ENCODE measurements at regions not wholly inside any gene's neighbourhood (a gene's known extent, or its start where the extent isn't known, plus 50 kb on each side); places are given as distances from the start of the nearest gene placed in this dataset.
A peak's percentile ranks its signal among the peaks of the same experiment; 100 is the strongest.

DNA sequence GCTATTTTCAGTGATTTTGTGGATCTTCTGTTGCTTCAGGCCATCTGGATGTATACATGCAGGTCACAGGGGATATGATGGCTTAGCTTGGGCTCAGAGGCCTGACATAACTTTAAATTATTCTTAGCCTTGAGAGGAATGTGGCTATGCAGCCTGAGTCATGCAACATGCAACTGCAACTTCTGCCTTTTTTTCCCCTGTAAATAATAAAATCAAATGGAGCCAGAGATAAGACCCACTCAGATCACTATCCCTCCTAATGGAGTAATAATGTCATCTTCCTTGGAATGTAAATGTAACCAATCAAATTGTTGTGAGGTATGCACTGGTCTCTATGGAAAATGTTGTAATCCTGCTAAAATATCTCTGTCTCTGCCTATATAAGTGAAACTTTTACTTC, 54.9 kb downstream of the MAGEB17 start:
- peak; percentile 21 for DNase-seq

DNA sequence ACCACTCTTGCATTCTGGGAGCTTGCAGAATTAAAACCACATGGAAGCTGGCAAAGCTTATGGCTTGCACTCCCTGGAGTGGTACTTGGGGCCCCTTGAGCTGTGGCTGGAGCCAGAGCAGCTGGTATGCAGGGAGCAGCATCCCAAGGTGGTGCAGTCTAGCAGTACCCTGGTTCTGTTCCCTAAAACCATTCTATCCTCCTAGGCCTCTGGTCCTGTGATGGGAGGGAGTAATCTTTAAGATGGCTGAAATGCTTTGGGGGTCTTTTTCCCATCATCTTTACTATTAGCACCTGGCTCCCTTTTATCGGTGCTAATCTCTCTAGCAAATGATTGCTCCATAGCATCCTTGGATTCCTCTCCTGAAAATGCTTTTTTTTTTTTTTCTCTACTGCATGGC, 56.1 kb downstream of the MAGEB17 start:
- no peak for DNase-seq

DNA sequence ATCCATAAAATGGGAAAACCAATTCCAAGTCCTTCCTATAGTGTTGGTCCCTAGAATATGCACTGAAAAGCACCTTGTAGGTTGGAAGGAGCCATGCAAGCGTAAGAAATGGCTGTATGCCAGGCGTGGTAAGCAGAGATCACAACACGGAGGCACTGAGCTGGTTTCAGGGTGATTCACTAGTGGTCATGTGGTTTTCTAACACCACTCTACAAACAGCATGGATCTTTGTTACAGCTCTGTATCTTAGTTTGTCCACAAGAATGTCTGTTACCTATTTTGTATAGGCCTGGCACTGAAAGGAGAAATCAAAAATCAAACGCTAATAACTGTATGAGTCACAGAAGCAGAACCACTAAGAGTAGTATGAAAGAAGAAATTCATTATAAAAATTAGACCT, 71.9 kb downstream of the MAGEB17 start:
- peak; percentile 81 for DNase-seq

DNA sequence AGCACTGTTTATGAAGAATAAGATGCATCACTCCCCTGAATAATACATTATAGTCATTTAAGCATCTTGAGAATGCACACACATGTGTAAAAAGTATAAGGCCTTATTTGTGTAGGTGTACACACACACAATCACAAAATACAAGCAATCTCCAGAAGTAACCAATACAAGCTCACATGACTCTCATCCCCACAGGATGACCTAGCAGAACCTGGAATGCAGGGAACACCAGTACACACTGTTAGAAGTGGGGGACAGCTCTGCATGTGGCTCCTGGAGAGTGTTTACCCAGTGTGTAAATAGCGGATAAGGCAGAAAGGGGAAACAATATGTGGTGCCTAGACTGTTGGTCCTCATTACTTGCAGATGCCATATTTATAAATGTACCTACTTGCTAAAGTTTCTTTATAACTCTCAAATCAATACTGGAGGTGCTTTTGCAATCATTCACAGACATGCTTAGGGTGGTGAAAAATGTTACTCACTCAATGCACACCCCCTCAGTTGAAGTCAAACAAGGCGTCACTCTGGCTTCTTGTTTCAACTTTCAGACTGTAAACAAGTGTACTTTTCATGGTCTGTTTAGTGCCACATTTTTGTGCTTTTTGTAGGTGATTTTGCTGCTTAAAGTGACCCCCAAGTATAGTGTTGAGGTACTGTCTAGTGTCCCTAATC, 73.1 kb downstream of the MAGEB17 start:
- DNase-seq, result no peak

DNA sequence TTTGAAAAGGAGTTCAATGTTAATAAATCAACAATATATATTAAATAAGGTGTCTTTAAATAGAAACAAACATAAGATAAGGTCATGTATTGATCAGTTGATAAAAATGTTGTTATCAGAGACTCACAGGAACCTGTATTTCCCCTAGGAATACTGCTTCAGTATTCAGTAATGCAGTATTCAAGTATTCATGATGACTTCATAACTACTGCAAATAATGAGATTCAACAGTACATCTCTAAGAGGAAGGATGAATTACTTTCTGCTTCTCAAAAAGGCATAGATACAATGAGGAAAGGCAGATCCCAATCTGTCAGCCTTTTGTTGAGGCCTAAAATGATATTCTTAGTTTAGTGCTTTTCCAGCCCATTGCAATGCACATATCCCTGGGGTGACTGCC, 73.7 kb downstream of the MAGEB17 start:
- DNase-seq, result no peak

DNA sequence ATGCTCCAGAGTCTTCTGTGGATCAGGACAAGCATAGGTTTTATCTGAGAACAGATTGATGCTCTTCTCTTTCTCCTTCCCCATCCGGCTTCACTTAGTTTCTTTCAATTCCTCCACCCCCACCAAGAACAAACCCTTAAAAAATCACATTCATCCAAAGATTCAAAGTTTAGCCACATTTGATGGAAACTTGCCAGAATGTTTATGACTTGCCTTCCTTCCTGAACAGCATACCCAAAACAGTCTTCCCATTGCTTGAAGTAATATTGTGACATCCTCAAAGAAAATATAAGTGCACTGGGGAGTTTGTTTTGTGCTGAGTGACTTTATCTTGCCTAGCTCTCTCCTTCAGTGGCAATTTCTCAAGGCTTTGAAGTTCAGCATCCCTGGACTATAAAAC, 83.0 kb downstream of the MAGEB17 start:
- DNase-seq, result no peak

DNA sequence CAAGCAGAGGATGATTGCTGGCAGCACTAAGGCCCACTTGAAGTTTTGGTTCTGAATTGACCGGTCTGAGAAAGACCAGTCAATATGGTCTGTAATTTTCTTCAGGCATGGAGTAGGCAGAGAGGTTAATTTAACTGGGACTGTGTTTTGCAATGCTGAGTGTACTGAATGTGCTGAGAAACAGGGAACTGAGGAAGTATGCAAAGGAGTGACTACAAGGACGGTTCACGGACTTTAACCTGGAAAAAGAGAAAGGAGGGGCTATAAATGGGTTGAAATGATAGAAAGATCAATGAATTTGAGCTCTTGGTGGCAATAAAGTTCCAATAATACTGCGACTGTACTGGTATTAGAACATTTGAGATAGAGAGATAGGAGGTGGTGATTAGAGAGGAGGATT, 84.5 kb downstream of the MAGEB17 start:
- DNase-seq, result no peak

DNA sequence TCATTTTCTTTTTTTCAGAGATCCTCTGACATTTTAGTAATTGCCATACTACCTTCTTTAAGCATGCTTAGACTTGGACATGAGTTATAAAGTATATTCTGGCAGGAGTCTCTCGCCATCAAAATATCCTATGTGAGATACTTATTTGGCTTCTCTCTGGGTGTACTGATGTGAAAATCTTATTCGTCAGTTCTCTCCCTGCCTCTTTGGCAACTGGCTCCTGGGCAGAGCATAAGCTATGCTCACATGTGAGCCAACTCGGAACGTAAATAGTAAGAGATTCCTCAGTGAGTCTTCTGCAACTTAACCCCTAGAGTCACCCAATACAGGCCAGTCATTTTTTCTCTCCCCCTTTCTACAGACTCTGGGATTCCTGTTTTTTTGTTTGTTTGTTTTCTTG, 91.6 kb downstream of the MAGEB17 start:
- DNase-seq, result no peak

DNA sequence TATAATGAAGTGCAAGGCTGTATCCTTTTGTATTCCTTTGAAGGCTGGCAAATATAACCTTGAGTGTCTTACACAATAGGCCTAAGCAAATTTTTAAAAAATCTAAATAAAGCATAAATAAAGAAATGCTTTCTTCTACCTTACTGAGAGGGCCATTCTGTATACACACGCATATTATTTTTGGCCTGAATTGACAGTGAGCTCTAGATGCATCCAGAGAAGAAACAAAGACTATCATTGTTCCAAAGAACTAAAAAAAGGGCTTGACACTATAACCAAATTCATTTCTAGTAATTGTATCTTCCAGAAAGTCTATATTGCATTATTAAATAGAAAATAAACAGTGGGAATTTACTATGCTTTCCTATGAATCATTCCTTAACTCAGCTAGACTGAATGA, 100.2 kb downstream of the MAGEB17 start:
- DNase-seq, result no peak

DNA sequence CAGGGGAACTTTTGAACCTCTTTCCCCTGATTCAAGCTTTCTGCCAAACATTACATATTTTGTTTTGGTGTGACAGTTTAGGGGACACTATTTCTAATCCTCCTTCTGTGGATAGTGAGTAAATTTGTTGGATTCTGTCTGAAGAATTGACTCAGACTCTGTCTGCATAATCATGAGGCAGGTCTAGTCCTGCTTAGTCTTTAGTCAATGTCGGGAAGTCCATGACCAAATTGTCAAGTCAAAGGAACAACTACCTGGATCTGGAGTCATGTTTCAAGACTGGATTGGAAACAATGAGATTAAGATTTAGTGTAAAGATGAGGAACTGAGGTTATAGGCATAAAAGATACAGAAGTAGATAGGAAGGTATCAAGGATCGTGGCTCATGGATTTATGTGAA, 100.9 kb downstream of the MAGEB17 start:
- DNase-seq, result no peak

DNA sequence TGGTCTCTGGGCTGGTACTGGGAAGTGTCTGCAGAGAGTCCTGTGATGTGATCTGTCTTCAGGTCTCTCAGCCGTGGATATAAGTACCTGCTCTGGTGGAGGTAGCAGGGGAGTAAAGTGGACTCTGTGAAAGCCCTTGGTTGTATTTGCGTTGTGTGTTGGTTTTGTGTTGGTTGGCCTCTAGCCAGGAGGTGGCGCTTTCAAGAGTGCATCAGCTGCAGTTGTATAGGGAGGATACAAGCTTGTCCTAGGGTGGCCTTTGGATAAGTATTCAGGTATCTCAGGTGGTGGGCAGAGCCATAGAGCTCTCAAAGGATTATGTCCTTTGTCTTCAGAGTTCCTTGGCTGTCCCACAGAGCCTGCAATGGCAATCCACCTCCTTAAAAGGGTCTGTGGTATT, 111.6 kb downstream of the MAGEB17 start:
- no peak for DNase-seq

DNA sequence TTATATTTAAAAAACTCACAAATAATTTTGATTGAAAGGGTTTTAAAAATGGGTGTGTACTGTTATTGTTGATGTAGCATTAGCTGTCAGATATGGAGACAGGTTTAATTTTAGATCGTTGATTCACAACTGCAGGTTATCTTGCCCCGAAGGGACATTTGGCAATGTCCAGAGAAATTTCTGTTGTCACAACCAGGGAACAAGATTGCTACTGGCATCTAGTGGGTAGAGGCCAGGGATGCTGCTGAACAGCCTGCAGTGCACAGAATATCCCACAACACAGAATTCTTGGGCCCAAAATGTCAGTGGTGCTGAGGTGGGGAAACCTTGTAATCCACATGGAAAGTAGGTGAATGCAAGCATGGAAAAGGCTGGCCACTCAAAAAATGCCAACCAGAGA, 114.9 kb downstream of the MAGEB17 start:
- no peak for DNase-seq

DNA sequence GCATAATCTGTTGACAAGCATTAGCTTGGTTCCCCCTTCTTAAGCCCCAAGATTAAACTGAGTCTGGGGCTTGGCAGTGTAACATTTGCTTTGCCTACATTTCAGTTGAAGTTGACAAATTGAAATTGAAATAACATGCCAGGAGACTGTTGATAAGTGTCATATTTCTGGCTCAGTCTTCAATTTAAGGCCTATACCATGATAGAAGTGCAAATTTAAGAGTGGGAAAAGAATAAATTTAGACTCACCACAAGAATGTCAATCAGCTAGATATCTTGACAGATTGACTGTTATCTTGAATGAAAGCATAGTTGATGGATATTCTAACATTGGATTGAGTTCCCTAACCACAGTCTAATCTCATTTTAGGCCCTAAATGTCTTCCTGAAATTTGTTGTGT, 117.6 kb downstream of the MAGEB17 start:
- no peak for DNase-seq

DNA sequence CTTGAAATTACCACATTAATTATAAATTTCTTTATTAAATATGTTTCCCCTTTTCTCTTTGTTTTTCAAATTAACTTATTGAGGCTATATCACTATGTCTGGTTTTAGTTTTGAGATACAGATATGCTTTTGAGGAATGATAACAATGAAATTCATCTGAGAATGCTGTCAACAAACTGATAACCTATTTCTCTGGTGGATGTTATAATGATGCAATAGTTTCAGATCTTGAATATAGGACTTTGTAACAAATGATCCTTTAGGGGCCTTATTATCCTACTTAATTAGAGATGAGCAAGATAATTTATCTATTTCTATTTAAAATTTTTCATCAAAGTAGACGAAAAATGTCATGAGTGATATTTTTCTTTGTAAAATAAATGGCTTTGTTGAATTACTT, 123.7 kb downstream of the MAGEB17 start:
- DNase-seq, result no peak

DNA sequence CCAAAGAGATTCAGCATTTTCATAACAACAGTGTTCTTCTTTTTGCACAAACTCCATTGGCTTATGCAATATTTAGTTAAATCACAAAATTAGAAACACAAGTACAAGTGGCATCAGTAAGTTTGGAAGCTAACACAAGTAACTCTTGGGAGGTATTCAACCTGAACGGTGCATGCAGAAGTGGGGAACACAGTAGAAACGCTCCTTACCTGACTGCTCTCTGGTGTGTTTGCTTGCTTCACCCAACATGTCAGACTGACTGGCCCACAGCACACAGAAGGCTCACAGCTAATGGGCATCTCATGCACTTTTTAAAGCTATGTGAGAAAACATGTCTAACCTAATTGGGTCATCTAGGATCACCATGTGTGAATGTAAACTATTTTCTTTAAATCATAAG, 133.6 kb downstream of the MAGEB17 start:
- DNase-seq, result no peak

DNA sequence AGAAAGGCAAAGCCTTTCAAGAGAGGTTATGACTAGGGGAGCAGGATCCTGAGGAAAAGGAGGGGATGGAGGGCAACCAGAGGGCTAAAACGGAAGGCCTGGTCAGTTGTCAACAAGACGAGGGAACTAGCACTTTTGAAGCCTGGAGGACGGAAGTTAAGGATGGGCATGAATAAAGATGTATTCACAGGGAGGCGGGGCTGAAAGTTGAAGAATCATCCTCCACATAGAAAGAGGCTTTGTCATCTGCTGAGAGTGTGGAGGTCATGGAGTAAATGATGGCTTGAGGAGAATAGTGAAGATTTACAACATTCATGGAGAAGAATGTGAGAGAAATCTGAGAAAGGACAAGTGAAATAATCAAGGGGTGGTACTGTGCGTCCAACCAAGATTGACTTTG, 137.5 kb downstream of the MAGEB17 start:
- DNase-seq, result no peak

DNA sequence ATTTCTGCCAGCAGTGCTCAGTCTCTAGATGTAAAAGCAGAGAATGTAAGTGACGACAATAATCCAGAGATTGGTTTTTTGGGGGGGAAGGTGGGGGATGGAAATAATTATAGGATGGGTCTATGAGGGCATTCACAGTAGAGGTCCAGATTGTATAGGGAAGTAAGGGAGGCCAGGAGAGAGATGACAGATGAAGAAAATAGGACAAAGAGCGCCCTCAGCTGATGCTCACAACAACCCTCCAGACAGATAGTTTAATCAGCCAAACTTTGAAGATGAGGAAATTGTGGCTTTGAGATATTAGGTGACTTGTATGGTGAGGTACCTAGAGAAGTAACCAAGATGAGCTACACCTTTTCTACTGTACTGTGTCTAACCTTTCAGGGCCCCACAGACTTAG, 137.9 kb downstream of the MAGEB17 start:
- no peak for DNase-seq

DNA sequence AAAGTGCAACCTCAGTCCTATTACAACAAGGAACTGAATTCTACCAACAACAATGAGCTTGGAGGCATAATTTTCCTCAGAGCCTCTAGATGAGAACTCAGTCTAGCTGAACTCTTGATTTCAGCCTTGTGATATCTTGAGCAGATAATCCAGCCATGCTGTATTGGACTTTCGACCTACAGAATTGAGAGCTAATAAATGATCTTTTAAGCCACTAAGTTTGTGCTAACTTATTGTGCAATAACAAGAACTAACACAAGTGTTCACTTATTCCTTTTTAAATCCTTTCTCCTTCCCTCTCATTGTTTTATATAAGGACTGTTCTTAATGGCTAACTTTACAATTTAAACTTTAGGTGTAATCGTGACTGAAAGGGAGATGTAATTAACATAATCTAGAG, 140.7 kb downstream of the MAGEB17 start:
- DNase-seq, result no peak

DNA sequence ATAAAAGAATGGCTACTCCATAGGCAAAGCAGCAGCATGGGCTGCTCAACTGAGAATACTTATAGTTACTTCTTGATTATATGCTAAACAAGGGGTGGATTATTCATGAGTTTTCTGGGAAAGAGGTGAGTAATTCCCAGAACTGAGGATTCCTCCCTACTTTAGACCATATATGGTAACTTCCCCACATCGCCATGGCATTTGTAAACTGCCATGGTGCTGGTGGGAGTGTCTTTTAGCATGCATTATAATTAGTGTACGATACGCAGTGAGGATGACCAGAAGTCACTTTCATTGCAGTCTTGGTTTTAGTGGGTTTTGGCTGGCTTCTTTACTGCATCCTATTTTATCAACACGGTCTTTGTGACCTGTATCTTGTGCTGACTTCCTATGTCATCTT, 141.5 kb downstream of the MAGEB17 start:
- no peak for DNase-seq

DNA sequence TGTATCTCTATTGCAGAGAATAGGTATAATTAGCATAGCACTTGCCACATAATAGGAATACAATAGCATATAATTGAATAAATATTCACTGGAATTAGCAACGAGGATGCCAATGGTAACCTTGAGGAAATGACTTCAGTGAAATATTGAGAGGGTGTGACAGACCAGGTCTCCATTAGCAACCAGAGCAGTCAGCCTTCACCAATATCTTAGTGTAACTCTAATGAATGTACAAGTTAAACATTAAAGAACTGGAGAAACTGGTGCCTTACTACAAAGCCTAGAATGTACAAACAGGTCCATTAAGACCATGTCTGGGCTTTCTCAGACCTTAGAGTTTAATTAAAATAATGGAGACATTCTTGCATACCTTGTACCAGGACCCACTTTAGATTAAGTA, 143.0 kb downstream of the MAGEB17 start:
- no peak for DNase-seq

DNA sequence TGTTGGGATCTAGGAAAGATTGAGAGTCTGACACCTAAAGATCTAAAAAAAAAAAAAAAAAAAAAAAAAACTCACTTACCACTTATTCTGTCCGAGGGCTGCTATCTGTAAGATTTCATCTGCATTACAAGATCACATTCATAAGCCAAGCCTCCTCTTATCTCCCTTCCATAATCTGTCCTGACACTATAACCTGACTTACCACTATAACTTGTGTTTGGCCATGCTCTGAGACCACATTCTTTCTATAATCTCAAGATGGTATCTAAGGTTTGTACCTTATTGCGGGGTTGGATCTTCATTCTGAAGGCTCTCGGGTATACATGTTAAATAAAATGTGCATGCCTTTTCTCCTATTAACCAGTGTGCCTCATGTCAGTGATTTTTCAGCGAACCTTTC, 144.4 kb downstream of the MAGEB17 start:
- DNase-seq, result no peak

DNA sequence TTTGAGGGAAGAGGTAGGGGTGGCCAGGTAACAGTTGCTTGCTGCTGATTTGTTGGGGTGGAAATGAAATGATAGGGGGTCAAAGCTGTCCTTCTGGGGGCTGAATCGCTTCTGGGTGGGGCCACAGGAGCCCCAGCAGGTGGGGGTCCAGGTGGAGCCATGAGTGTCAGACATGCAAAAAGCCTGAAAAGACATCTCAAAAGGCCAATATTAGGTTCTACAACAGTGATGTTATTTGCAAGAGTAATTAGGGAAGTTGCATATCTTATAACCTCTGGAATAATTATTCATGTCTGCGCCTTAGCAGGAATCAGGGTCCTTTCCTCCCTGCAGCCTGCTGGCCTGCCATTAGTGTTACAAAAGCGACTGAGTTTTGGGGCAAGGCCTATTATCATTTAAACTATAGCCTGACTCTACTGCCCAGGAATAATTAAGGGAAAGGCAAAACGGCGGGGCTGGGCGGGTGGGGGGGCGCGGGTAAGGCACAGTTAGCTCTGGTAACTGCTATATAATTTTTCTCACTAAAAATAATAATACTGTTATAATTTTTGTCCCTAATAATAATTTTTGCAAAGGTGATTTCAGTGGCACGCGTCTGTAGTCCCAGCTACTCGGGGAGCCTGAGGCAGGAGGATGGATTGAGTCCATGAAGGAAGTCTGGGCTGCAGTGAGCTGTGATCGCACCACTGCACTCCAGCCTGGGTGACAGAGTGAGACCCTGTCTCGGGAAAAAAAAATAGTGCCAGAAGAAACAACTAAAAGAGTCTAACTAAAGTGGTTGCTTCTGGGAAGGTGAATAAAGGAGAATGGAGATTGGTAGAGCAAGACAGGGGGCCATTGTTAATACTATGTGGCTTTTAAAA, 145.7 kb downstream of the MAGEB17 start:
- no peak for DNase-seq

DNA sequence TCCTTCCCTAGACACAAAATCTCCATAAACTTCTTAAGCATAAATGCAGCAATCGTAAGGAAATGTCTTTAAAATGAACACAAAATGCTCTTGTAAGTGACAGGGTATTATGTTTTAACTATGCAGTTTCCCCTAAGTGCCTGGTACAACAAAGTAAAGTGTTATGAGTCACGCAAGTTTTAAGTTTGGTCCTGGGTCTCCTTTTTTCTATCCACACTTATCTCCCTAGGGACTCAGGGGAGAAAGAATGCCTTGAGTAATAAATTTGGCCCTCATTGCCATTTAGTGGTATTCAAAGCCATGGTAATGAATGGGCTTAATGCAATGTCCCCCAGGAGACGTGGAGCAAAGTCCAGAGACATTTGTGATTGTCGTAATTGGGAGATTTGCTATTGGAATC, 149.1 kb downstream of the MAGEB17 start:
- DNase-seq, result no peak

DNA sequence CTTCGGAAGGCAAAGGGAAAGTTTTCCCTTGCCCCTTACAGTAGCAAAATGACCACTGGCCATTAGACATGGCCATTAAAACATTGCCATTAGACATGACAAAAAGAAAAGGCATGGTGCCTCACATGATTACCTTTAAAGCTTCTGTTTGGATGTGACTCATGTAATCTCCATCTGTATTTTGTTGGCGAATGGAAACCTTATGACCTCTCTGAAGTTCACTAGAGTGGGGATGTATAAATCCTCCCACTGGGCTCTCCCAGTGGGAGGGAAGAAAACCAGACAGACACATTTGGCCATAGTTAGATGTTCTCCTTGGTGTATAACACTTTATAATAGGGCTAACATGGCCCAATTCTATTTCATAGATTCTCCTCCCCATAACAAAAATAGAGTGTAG, 152.6 kb downstream of the MAGEB17 start:
- no peak for DNase-seq

All from HCEC 1CT (cell line).